K562 (cell line): ENCODE measurements at regions not wholly inside any gene's neighbourhood (a gene's known extent, or its start where the extent isn't known, plus 50 kb on each side); places are given as distances from the start of the nearest gene placed in this dataset.

Experiments used
- ADNP ChIP-seq: fragments of 200-800 bp; sonication (Bioruptor generic); IDR thresholded peaks from 2 replicates; pipeline ENCODE4 v1.6.1; 2016; ENCODE audit warnings: missing genetic modification characterization, missing compliant biosample characterization
- CTCF ChIP-seq, 3 experiments: IDR thresholded peaks in 2 of 3; conservative IDR thresholded peaks in 1 of 3; 2 replicates each; pipeline ENCODE4 v1.5.1; 2011 to 2012; ENCODE audit warnings: low read length in 3 of 3, mild to moderate bottlenecking in 3 of 3, control low read depth in 2 of 3, improper control_type of control experiment in 1 of 3, inconsistent platforms in 1 of 3, low read depth in 1 of 3, mixed read lengths in 1 of 3, moderate library complexity in 1 of 3; ENCODE audit not compliant: insufficient read depth in 2 of 3
- DMBX1 ChIP-seq: fragments of 250-450 bp; sonication (Bioruptor Pico); IDR thresholded peaks from 2 replicates; pipeline ENCODE4 v1.8.0; 2022; ENCODE audit warnings: inconsistent platforms, mild to moderate bottlenecking, moderate library complexity, borderline replicate concordance
- EZH2 ChIP-seq: IDR thresholded peaks from 2 replicates; pipeline ENCODE4 v1.6.1; 2012; ENCODE audit warnings: low read depth, mild to moderate bottlenecking, inconsistent platforms, low read length, borderline replicate concordance
- JUN ChIP-seq, 2 experiments: sonication (generic) in 1 of 2; formaldehyde crosslinking in 1 of 2; IDR thresholded peaks; 2 replicates each; pipeline versions ENCODE4 v1.6.1 to v1.8.0; 2012 to 2022; ENCODE audit warnings: borderline replicate concordance in 2 of 2, mild to moderate bottlenecking in 2 of 2, improper control_type of control experiment in 1 of 2, low read depth in 1 of 2, low read length in 1 of 2, missing genetic modification reagents in 1 of 2
- KLF6 ChIP-seq: fragments of 250-450 bp; sonication (Bioruptor Pico); IDR thresholded peaks from 2 replicates; pipeline ENCODE4 v1.4.0; 2020; ENCODE audit warnings: mild to moderate bottlenecking, moderate library complexity, borderline replicate concordance
- POLR2A ChIP-seq: fragments of 450-650 bp; conservative IDR thresholded peaks from 2 replicates; pipeline ENCODE4 v1.6.1; 2016
- PYGO2 ChIP-seq: fragments of 450-650 bp; IDR thresholded peaks from 2 replicates; pipeline ENCODE4 v1.6.1; 2016; ENCODE audit warnings: mild to moderate bottlenecking, missing genetic modification characterization, moderate library complexity, missing compliant biosample characterization
- ZNF274 ChIP-seq: IDR thresholded peaks from 2 replicates; pipeline ENCODE4 v1.6.1; 2011; ENCODE audit warnings: low read depth, mild to moderate bottlenecking, low read length, moderate library complexity, borderline replicate concordance
- ZNF384 ChIP-seq: IDR thresholded peaks from 2 replicates; pipeline ENCODE4 v1.6.1; 2012; ENCODE audit warnings: low read depth, low read length, improper control_type of control experiment

- TF ChIP-seq EZH2 (no peak), ZNF384 (no peak), JUN (IDR thresholded peaks at IDR 0.05; ENCODE audit: borderline replicate concordance, low read depth, low read length) (no peak), JUN (CRISPR knock-in tag; IDR thresholded peaks at IDR 0.05; ENCODE audit: borderline replicate concordance) (no peak), PYGO2 (tag) (no peak), POLR2A (no peak), CTCF (IDR thresholded peaks at IDR 0.05 in 2 of 3, conservative IDR thresholded peaks at IDR 0.05 in 1 of 3; ENCODE audit: insufficient read depth in 2 of 3, low read depth in 1 of 3, low read length in 3 of 3) (no peak), KLF6 (no peak), ZNF274 (no peak), ADNP (tag) (no peak), DMBX1 (CRISPR knock-in tag) (no peak)
Observed at GRCh38 chr14:21993070-21993469, 319.5 kb upstream of the OR4E1 start.
